ENCODE measurements at regions not wholly inside any gene's neighbourhood (a gene's known extent, or its start where the extent isn't known, plus 50 kb on each side); places are given as distances from the start of the nearest gene placed in this dataset.

- TF ChIP-seq CTCF (IDR thresholded peaks at IDR 0.05; ENCODE audit: extremely low read depth, low read depth, low read length): no peak
- peaks cover 17% of the 10 kb centered on the region for H3K27me3 ChIP-seq (ENCODE audit: insufficient read depth, low read length)
- H3K79me2 ChIP-seq (ENCODE audit: insufficient read depth, low read length): no peaks in the 10 kb centered on the region
- DNase-seq (ENCODE audit: insufficient read length, low spot score, missing footprints): peak; percentile 85
- no peak overlapping the region for H3K27ac ChIP-seq (ENCODE audit: low read depth, low read length)
- H3K4me2 ChIP-seq (ENCODE audit: insufficient read depth, low read length): no peak overlapping the region
- no peaks in the 10 kb centered on the region for H4K20me1 ChIP-seq (ENCODE audit: insufficient read depth, low read length)
- H3K9me3 ChIP-seq (ENCODE audit: low read depth, low read length): no peaks in the 10 kb centered on the region
- no peak overlapping the region for H3K4me3 ChIP-seq (ENCODE audit: insufficient read depth, low read length)
- no peaks in the 10 kb centered on the region for H3K36me3 ChIP-seq (ENCODE audit: insufficient read depth, low read length)
- H2AFZ ChIP-seq (ENCODE audit: low read length): no peak overlapping the region
- H3K4me1 ChIP-seq (ENCODE audit: insufficient read depth, low read length): no peaks in the 10 kb centered on the region
These were observed 112.3 kb downstream of the CRYAA start for GRCh38 chr21:43280949-43281633.

- no peaks in the 10 kb centered on the region for H3K4me1 ChIP-seq (ENCODE audit: insufficient read depth, low read length)
- no peaks in the 10 kb centered on the region for H3K79me2 ChIP-seq (ENCODE audit: insufficient read depth, low read length)
- H2AFZ ChIP-seq (ENCODE audit: low read length): no peak overlapping the region
- H3K36me3 ChIP-seq (ENCODE audit: insufficient read depth, low read length): no peaks in the 10 kb centered on the region
- no peaks in the 10 kb centered on the region for H3K9me3 ChIP-seq (ENCODE audit: low read depth, low read length)
- peaks cover 17% of the 10 kb centered on the region for H3K27me3 ChIP-seq (ENCODE audit: insufficient read depth, low read length)
- H3K4me3 ChIP-seq (ENCODE audit: insufficient read depth, low read length): no peak overlapping the region
- no peaks in the 10 kb centered on the region for H4K20me1 ChIP-seq (ENCODE audit: insufficient read depth, low read length)
- TF ChIP-seq CTCF (IDR thresholded peaks at IDR 0.05; ENCODE audit: extremely low read depth, low read depth, low read length): no peak
- DNase-seq (ENCODE audit: insufficient read length, low spot score, missing footprints): peak; percentile 13
- no peak overlapping the region for H3K27ac ChIP-seq (ENCODE audit: low read depth, low read length)
- no peak overlapping the region for H3K4me2 ChIP-seq (ENCODE audit: insufficient read depth, low read length)
These were observed 110.7 kb downstream of the CRYAA start for GRCh38 chr21:43279578-43279894.

- no peak for TF ChIP-seq CTCF (IDR thresholded peaks at IDR 0.05; ENCODE audit: extremely low read depth, low read depth, low read length)
- DNase-seq (ENCODE audit: insufficient read length, low spot score, missing footprints): peak; percentile 82
- H3K9me3 ChIP-seq (ENCODE audit: low read depth, low read length): no peaks in the 10 kb centered on the region
- H4K20me1 ChIP-seq (ENCODE audit: insufficient read depth, low read length): no peaks in the 10 kb centered on the region
- no peak overlapping the region for H3K4me3 ChIP-seq (ENCODE audit: insufficient read depth, low read length)
- H3K79me2 ChIP-seq (ENCODE audit: insufficient read depth, low read length): no peaks in the 10 kb centered on the region
- H3K36me3 ChIP-seq (ENCODE audit: insufficient read depth, low read length): no peaks in the 10 kb centered on the region
- H3K4me1 ChIP-seq (ENCODE audit: insufficient read depth, low read length): no peaks in the 10 kb centered on the region
- no peak overlapping the region for H3K27ac ChIP-seq (ENCODE audit: low read depth, low read length)
- no peak overlapping the region for H2AFZ ChIP-seq (ENCODE audit: low read length)
- no peak overlapping the region for H3K4me2 ChIP-seq (ENCODE audit: insufficient read depth, low read length)
- peaks cover 17% of the 10 kb centered on the region for H3K27me3 ChIP-seq (ENCODE audit: insufficient read depth, low read length)
These were observed 110.2 kb downstream of the CRYAA start for GRCh38 chr21:43278766-43279577.

GRCh38 chr21:43278359-43278758, 109.6 kb downstream of the CRYAA start:
- no peak overlapping the region for H3K27ac ChIP-seq (ENCODE audit: low read depth, low read length)
- no peaks in the 10 kb centered on the region for H3K79me2 ChIP-seq (ENCODE audit: insufficient read depth, low read length)
- no peak for TF ChIP-seq CTCF (IDR thresholded peaks at IDR 0.05; ENCODE audit: extremely low read depth, low read depth, low read length)
- no peak overlapping the region for H3K4me2 ChIP-seq (ENCODE audit: insufficient read depth, low read length)
- H3K4me3 ChIP-seq (ENCODE audit: insufficient read depth, low read length): no peak overlapping the region
- H4K20me1 ChIP-seq (ENCODE audit: insufficient read depth, low read length): no peaks in the 10 kb centered on the region
- no peaks in the 10 kb centered on the region for H3K36me3 ChIP-seq (ENCODE audit: insufficient read depth, low read length)
- peak; percentile 76 for DNase-seq (ENCODE audit: insufficient read length, low spot score, missing footprints)
- no peaks in the 10 kb centered on the region for H3K4me1 ChIP-seq (ENCODE audit: insufficient read depth, low read length)
- no peaks in the 10 kb centered on the region for H3K9me3 ChIP-seq (ENCODE audit: low read depth, low read length)
- H3K27me3 ChIP-seq (ENCODE audit: insufficient read depth, low read length): peaks cover 17% of the 10 kb centered on the region
- H2AFZ ChIP-seq (ENCODE audit: low read length): no peak overlapping the region

Data from osteoblast (primary cell).